ENCODE measurements at regions not wholly inside any gene's neighbourhood (a gene's known extent, or its start where the extent isn't known, plus 50 kb on each side); places are given as distances from the start of the nearest gene placed in this dataset.

- TF ChIP-seq CTCF (IDR thresholded peaks at IDR 0.05) (no peak), POLR2A (IDR thresholded peaks at IDR 0.05; ENCODE audit: low read depth) (no peak)
Measured at GRCh38 chr10:43976292-43976691, 327.6 kb upstream of the ZNF32 start.
